CD14-positive monocyte (primary cell): ENCODE measurements at regions not wholly inside any gene's neighbourhood (a gene's known extent, or its start where the extent isn't known, plus 50 kb on each side); places are given as distances from the start of the nearest gene placed in this dataset.

Experiments used
- DNase-seq, 3 donors: peaks; one replicate each; pipeline ENCODE4 v3.0.0-alpha.2; 2011 to 2022
- H2AFZ ChIP-seq: 2 replicates; pipeline ENCODE4 v1.6.0; 2012; ENCODE audit warnings: mild to moderate bottlenecking, low read depth, low read length, inconsistent platforms; ENCODE audit not compliant: insufficient read depth, poor library complexity, severe bottlenecking
- H3K27ac ChIP-seq, 2 donors: 1 replicate in 1 of 2; 2 replicates in 1 of 2; pipeline ENCODE4 v1.5.1; 2012 to 2013; ENCODE audit warnings: low read length in 2 of 2, control low read depth in 1 of 2, inconsistent platforms in 1 of 2, low read depth in 1 of 2, mild to moderate bottlenecking in 1 of 2
- H3K27me3 ChIP-seq, 2 donors: one replicate each; pipeline versions ENCODE4 v1.6.0 to v1.6.1; 2011 to 2013; ENCODE audit warnings: low read length in 2 of 2; ENCODE audit not compliant: control insufficient read depth in 2 of 2, insufficient read depth in 2 of 2
- H3K36me3 ChIP-seq, 2 donors: replicated peaks in 1 of 2; 1 replicate in 1 of 2; 2 replicates in 1 of 2; pipeline versions ENCODE4 v1.5.1 to v1.6.1; 2012 to 2013; ENCODE audit warnings: low read length in 2 of 2, control low read depth in 1 of 2, inconsistent platforms in 1 of 2, mild to moderate bottlenecking in 1 of 2; ENCODE audit not compliant: insufficient read depth in 2 of 2, control insufficient read depth in 1 of 2
- H3K4me1 ChIP-seq, 2 donors: 1 replicate in 1 of 2; 2 replicates in 1 of 2; pipeline versions ENCODE4 v1.5.1 to v1.6.1; 2012 to 2013; ENCODE audit warnings: low read length in 2 of 2, control low read depth in 1 of 2, inconsistent platforms in 1 of 2, mild to moderate bottlenecking in 1 of 2, moderate library complexity in 1 of 2; ENCODE audit not compliant: insufficient read depth in 2 of 2, control insufficient read depth in 1 of 2
- H3K4me2 ChIP-seq: replicated peaks from 2 replicates; pipeline ENCODE3; 2012; ENCODE audit warnings: low read length, moderate library complexity, mild to moderate bottlenecking; ENCODE audit not compliant: poor library complexity, severe bottlenecking; ENCODE audit errors: extremely low read depth
- H3K4me3 ChIP-seq, 3 experiments: fragments of 200-600 bp in 1 of 3; sonication (generic) in 1 of 3; replicated peaks in 1 of 3; 1 replicate in 2 of 3; 2 replicates in 1 of 3; pipeline ENCODE4 v1.5.1; 2011 to 2013; ENCODE audit warnings: low read length in 3 of 3, mild to moderate bottlenecking in 3 of 3, control low read depth in 2 of 3, low read depth in 2 of 3, inconsistent platforms in 1 of 3, moderate library complexity in 1 of 3
- H3K79me2 ChIP-seq: 2 replicates; pipeline ENCODE4 v1.6.0; 2012; ENCODE audit warnings: mild to moderate bottlenecking, control low read depth, inconsistent platforms, low read length, moderate library complexity; ENCODE audit not compliant: insufficient read depth
- H3K9ac ChIP-seq: 2 replicates; pipeline ENCODE4 v1.6.0; 2017; ENCODE audit warnings: low read length, mild to moderate bottlenecking; ENCODE audit not compliant: insufficient read depth, poor library complexity, severe bottlenecking
- H3K9me3 ChIP-seq, 2 donors: replicated peaks in 1 of 2; 1 replicate in 1 of 2; 2 replicates in 1 of 2; pipeline versions ENCODE4 v1.5.1 to v1.6.1; 2012 to 2013; ENCODE audit warnings: low read length in 2 of 2, control low read depth in 1 of 2; ENCODE audit not compliant: control insufficient read depth in 1 of 2, insufficient read depth in 1 of 2
- H4K20me1 ChIP-seq: 2 replicates; pipeline ENCODE4 v1.6.0; 2012; ENCODE audit warnings: mild to moderate bottlenecking, low read length, control low read depth, moderate library complexity; ENCODE audit not compliant: insufficient read depth
- H3K27ac Mint-ChIP-seq, 7 donors: one replicate each; pipeline ENCODE4 v1.8.0; 2020; ENCODE audit warnings: mild to moderate bottlenecking in 7 of 7, mixed read lengths in 7 of 7, moderate library complexity in 6 of 7, inconsistent platforms in 2 of 7
- H3K27me3 Mint-ChIP-seq, 3 donors: one replicate each; pipeline ENCODE4 v1.8.0; 2021 to 2022; ENCODE audit warnings: low read depth in 3 of 3, mild to moderate bottlenecking in 3 of 3, mixed read lengths in 3 of 3, moderate library complexity in 3 of 3, inconsistent platforms in 1 of 3
- H3K36me3 Mint-ChIP-seq, 2 donors: one replicate each; pipeline ENCODE4 v1.8.0; 2020; ENCODE audit warnings: mixed read lengths in 2 of 2, inconsistent platforms in 1 of 2, mild to moderate bottlenecking in 1 of 2
- H3K4me1 Mint-ChIP-seq: one replicate; pipeline ENCODE4 v1.8.0; 2020; ENCODE audit warnings: mild to moderate bottlenecking, mixed read lengths
- H3K4me3 Mint-ChIP-seq, 2 donors: one replicate each; pipeline ENCODE4 v1.8.0; 2020; ENCODE audit warnings: mild to moderate bottlenecking in 2 of 2, mixed read lengths in 2 of 2, moderate library complexity in 1 of 2
- H3K9me3 Mint-ChIP-seq, 7 donors: one replicate each; pipeline ENCODE4 v1.8.0; 2020 to 2022; ENCODE audit warnings: mixed read lengths in 7 of 7, mild to moderate bottlenecking in 6 of 7, moderate library complexity in 6 of 7, inconsistent platforms in 2 of 7
- WGBS: methylation state at CpG from one replicate; pipeline ENCODE4 v1.1.5; 2013; ENCODE audit warnings: missing lambda C conversion rate; ENCODE audit not compliant: insufficient coverage; 5-methylcytosine and 5-hydroxymethylcytosine counted together
- intact Hi-C, 2 donors: fragments of 100-400 bp; cut with micrococcal nuclease; formaldehyde crosslinking; loops; one replicate each; pipeline versions ENCODE4 v1.15.0 to v1.15.1; 2023
- TF ChIP-seq, protein P1 (sequence below): fragments of 200-600 bp; IDR thresholded peaks from one replicate; pipeline ENCODE4 v1.8.0; 2022; ENCODE audit warnings: antibody characterized with exemption, mild to moderate bottlenecking

DNA sequence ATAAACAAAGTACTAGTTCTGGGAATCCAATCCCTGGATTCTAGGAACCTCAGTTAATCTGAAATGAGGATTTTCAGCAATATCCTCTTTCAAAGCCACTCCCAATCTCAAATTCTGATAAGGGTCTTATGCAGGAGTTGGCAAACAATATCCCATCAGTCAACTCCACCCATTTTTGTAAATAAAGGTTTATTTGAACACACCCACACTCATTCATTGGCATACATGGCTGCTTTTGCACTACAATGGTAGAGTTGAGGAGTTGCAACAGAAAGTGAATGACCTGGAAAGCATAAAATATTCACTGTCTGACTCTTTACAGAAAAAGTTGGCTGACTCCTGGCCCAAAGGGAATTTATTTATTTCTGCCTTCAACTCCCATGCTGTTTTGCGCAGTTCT, 157.7 kb upstream of the CDH11 start:
- intact Hi-C loops: no loop called here
- Histone ChIP-seq H3K9me3 (no peaks in the 10 kb centered on the region), H2AFZ (no peak overlapping the region), H3K79me2 (no peaks in the 10 kb centered on the region), H3K27ac (no peak overlapping the region), H3K4me3 (no peak overlapping the region), H3K4me1 (no peaks in the 10 kb centered on the region), H4K20me1 (no peaks in the 10 kb centered on the region), H3K4me2 (no peak overlapping the region), H3K27me3 (no peaks in the 10 kb centered on the region), H3K36me3 (no peaks in the 10 kb centered on the region), H3K9ac (no peak overlapping the region)
- DNase-seq: no peak
- WGBS: 63% methylated on average over 1 of the region's 1 CpG
- TF ChIP-seq, protein P1, sequence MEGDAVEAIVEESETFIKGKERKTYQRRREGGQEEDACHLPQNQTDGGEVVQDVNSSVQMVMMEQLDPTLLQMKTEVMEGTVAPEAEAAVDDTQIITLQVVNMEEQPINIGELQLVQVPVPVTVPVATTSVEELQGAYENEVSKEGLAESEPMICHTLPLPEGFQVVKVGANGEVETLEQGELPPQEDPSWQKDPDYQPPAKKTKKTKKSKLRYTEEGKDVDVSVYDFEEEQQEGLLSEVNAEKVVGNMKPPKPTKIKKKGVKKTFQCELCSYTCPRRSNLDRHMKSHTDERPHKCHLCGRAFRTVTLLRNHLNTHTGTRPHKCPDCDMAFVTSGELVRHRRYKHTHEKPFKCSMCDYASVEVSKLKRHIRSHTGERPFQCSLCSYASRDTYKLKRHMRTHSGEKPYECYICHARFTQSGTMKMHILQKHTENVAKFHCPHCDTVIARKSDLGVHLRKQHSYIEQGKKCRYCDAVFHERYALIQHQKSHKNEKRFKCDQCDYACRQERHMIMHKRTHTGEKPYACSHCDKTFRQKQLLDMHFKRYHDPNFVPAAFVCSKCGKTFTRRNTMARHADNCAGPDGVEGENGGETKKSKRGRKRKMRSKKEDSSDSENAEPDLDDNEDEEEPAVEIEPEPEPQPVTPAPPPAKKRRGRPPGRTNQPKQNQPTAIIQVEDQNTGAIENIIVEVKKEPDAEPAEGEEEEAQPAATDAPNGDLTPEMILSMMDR: no peak
- H3K27ac Mint-ChIP-seq: no peak overlapping the region
- peaks cover 0 to 2% (median 0%) of the 10 kb centered on the region in 3 donors for H3K27me3 Mint-ChIP-seq
- no peaks in the 10 kb centered on the region for H3K36me3 Mint-ChIP-seq
- H3K4me3 Mint-ChIP-seq: no peak overlapping the region
- no peaks in the 10 kb centered on the region for H3K4me1 Mint-ChIP-seq
- H3K9me3 Mint-ChIP-seq: peaks cover 0 to 5% (median 1%) of the 10 kb centered on the region in 7 donors

DNA sequence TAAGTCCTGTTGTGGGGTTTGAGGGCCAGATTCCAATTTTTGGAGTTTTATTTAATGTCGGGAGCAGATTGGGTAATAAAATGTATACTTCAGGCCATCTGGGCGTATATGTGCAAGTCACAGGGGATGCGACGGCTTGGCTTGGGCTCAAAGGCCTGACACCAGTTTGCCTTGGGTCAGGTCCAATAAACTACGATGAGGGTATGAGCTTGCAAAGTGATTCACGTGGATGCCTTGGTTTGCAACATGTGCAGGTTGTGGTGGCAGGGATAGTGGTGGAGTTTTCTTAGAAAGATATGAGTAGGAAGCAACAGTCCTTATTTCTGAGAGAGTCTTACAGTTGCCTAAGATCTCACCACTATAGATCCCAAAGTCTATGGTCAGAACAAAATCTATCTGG, 157.0 kb upstream of the CDH11 start:
- peaks cover 0 to 6% (median 2%) of the 10 kb centered on the region in 7 donors for H3K9me3 Mint-ChIP-seq
- Histone ChIP-seq H2AFZ (no peak overlapping the region), H3K27me3 (no peaks in the 10 kb centered on the region), H3K4me1 (no peaks in the 10 kb centered on the region), H3K9ac (no peak overlapping the region), H3K36me3 (no peaks in the 10 kb centered on the region), H3K4me2 (no peak overlapping the region), H3K9me3 (no peaks in the 10 kb centered on the region), H3K27ac (no peak overlapping the region), H3K79me2 (no peaks in the 10 kb centered on the region), H4K20me1 (no peaks in the 10 kb centered on the region), H3K4me3 (no peak overlapping the region)
- TF ChIP-seq, protein P1: no peak
- intact Hi-C loops: no loop called here
- no peak overlapping the region for H3K27ac Mint-ChIP-seq
- WGBS: 93% methylated on average over 6 of the region's 6 CpGs
- no peak overlapping the region for H3K4me3 Mint-ChIP-seq
- H3K36me3 Mint-ChIP-seq: no peaks in the 10 kb centered on the region
- DNase-seq: no peak
- peaks cover 0 to 2% (median 0%) of the 10 kb centered on the region in 3 donors for H3K27me3 Mint-ChIP-seq
- no peaks in the 10 kb centered on the region for H3K4me1 Mint-ChIP-seq
